Liver (tissue), 8 donors: ENCODE measurements at regions not wholly inside any gene's neighbourhood (a gene's known extent, or its start where the extent isn't known, plus 50 kb on each side); places are given as distances from the start of the nearest gene placed in this dataset.

Experiments
- DNase-seq: peaks from one replicate; pipeline ENCODE4 v3.0.0-alpha.2; 2017; ENCODE audit warnings: low spot score
- H3K27ac ChIP-seq, 2 donors: one replicate each; pipeline ENCODE4 v1.7.0; 2013; ENCODE audit warnings: inconsistent platforms in 2 of 2, low read length in 2 of 2, control low read depth in 1 of 2, low read depth in 1 of 2, mild to moderate bottlenecking in 1 of 2
- H3K27me3 ChIP-seq, 4 donors: one replicate each; pipeline versions ENCODE4 v1.6.1 to v1.7.0; 2013; ENCODE audit warnings: low read length in 3 of 4, inconsistent platforms in 1 of 4, mild to moderate bottlenecking in 1 of 4, moderate library complexity in 1 of 4; ENCODE audit not compliant: control insufficient read depth in 4 of 4, insufficient read depth in 4 of 4
- H3K36me3 ChIP-seq, 4 donors: one replicate each; pipeline versions ENCODE4 v1.6.1 to v1.7.0; 2013; ENCODE audit warnings: low read length in 3 of 4, mild to moderate bottlenecking in 3 of 4, low read depth in 1 of 4, moderate library complexity in 1 of 4; ENCODE audit not compliant: control insufficient read depth in 4 of 4, insufficient read depth in 3 of 4
- H3K4me1 ChIP-seq, 4 donors: one replicate each; pipeline versions ENCODE4 v1.6.1 to v1.7.0; 2013; ENCODE audit warnings: low read length in 3 of 4, mild to moderate bottlenecking in 3 of 4, moderate library complexity in 1 of 4; ENCODE audit not compliant: control insufficient read depth in 4 of 4, insufficient read depth in 4 of 4
- H3K4me3 ChIP-seq, 3 donors: one replicate each; pipeline versions ENCODE4 v1.6.1 to v1.7.0; 2013; ENCODE audit warnings: low read length in 3 of 3, control low read depth in 1 of 3, low read depth in 1 of 3, mild to moderate bottlenecking in 1 of 3
- H3K9ac ChIP-seq, 2 donors: one replicate each; pipeline ENCODE4 v1.7.0; 2013; ENCODE audit warnings: low read length in 2 of 2, mild to moderate bottlenecking in 2 of 2, moderate library complexity in 2 of 2, control low read depth in 1 of 2, low read depth in 1 of 2
- H3K9me3 ChIP-seq, 4 donors: one replicate each; pipeline versions ENCODE4 v1.6.1 to v1.7.0; 2013; ENCODE audit warnings: low read length in 3 of 4; ENCODE audit not compliant: control insufficient read depth in 4 of 4
- CTCF ChIP-seq: fragments of 150-350 bp; IDR thresholded peaks from 2 replicates; pipeline ENCODE4 v1.5.1; 2017; ENCODE audit warnings: improper control_type of control experiment, low read depth, low read length; ENCODE audit not compliant: missing input control
- EGR1 ChIP-seq, 2 donors: IDR thresholded peaks; 2 replicates each; pipeline ENCODE4 v1.6.1; 2016 to 2018; ENCODE audit warnings: antibody characterized with exemption in 2 of 2, low read depth in 2 of 2
- FOXA1 ChIP-seq: IDR thresholded peaks from 2 replicates; pipeline ENCODE4 v1.6.1; 2016; ENCODE audit warnings: antibody characterized with exemption
- GABPA ChIP-seq, 2 donors: IDR thresholded peaks in 1 of 2; conservative IDR thresholded peaks in 1 of 2; 2 replicates each; pipeline ENCODE4 v1.6.1; 2016; ENCODE audit warnings: antibody characterized with exemption in 2 of 2, mild to moderate bottlenecking in 1 of 2, moderate library complexity in 1 of 2
- HNF4A ChIP-seq, 2 donors: conservative IDR thresholded peaks; 2 replicates each; pipeline ENCODE4 v1.6.1; 2016; ENCODE audit warnings: antibody characterized with exemption in 2 of 2, mild to moderate bottlenecking in 2 of 2
- HNF4G ChIP-seq: IDR thresholded peaks from 2 replicates; pipeline ENCODE4 v1.6.1; 2016; ENCODE audit warnings: antibody characterized with exemption
- JUND ChIP-seq, 2 donors: IDR thresholded peaks; 2 replicates each; pipeline ENCODE4 v1.6.1; 2016; ENCODE audit warnings: antibody characterized with exemption in 2 of 2
- NR2F2 ChIP-seq: IDR thresholded peaks from 2 replicates; pipeline ENCODE4 v1.6.1; 2016; ENCODE audit warnings: antibody characterized with exemption
- RAD21 ChIP-seq, 2 donors: IDR thresholded peaks; 2 replicates each; pipeline ENCODE4 v1.6.1; 2016; ENCODE audit warnings: antibody characterized with exemption in 2 of 2, mild to moderate bottlenecking in 2 of 2
- REST ChIP-seq: IDR thresholded peaks from 2 replicates; pipeline ENCODE4 v1.6.1; 2016; ENCODE audit warnings: antibody characterized with exemption, mild to moderate bottlenecking
- RXRA ChIP-seq, 2 donors: IDR thresholded peaks; 2 replicates each; pipeline ENCODE4 v1.6.1; 2017 to 2018; ENCODE audit warnings: antibody characterized with exemption in 2 of 2, mild to moderate bottlenecking in 1 of 2
- SP1 ChIP-seq: IDR thresholded peaks from 2 replicates; pipeline ENCODE4 v1.6.1; 2018; ENCODE audit warnings: antibody characterized with exemption, mild to moderate bottlenecking
- TAF1 ChIP-seq: conservative IDR thresholded peaks from 2 replicates; pipeline ENCODE4 v1.6.1; 2016; ENCODE audit warnings: antibody characterized with exemption, mild to moderate bottlenecking
- YY1 ChIP-seq: IDR thresholded peaks from 2 replicates; pipeline ENCODE4 v1.6.1; 2016; ENCODE audit warnings: antibody characterized with exemption, mild to moderate bottlenecking
- WGBS: extraction: QIAGEN DNeasy Blood & Tissue Kit; methylation state at CpG from one replicate; pipeline ENCODE4 v1.1.7; 2013; 5-methylcytosine and 5-hydroxymethylcytosine counted together
- TF ChIP-seq, protein P1 (sequence below): IDR thresholded peaks from 2 replicates; pipeline ENCODE4 v1.6.1; 2016; ENCODE audit warnings: antibody characterized with exemption
- TF ChIP-seq, protein P2 (sequence below): IDR thresholded peaks from 2 replicates; pipeline ENCODE4 v1.6.1; 2016; ENCODE audit warnings: antibody characterized with exemption
- TF ChIP-seq, protein P3 (sequence below): IDR thresholded peaks from 2 replicates; pipeline ENCODE4 v1.6.1; 2016; ENCODE audit warnings: antibody characterized with exemption
- donor health status: healthy.
- donor health status: healthy.
- donor health status: healthy.
- donor health status: healthy.
- donor health status: healthy.

GRCh38 chr22:27023591-27023990 is 366.2 kb downstream of the MIAT start:
- H3K4me1 ChIP-seq, result no peaks in the 10 kb centered on the region
- peaks cover 0 to 2% (median 0%) of the 10 kb centered on the region in 4 donors for H3K9me3 ChIP-seq
- no peak overlapping the region for H3K4me3 ChIP-seq
- no peak overlapping the region for H3K27ac ChIP-seq
- DNase-seq, result no peak
- peaks cover 0 to 11% (median 2%) of the 10 kb centered on the region in 4 donors for H3K27me3 ChIP-seq
- TF ChIP-seq HNF4G (no peak), GABPA (IDR thresholded peaks at IDR 0.05 in 1 of 2, conservative IDR thresholded peaks at IDR 0.05 in 1 of 2) (no peak), FOXA1 (no peak), CTCF (no peak), YY1 (no peak), RXRA (IDR thresholded peaks at IDR 0.05) (no peak), TAF1 (no peak), HNF4A (conservative IDR thresholded peaks at IDR 0.05) (no peak)
- H3K9ac ChIP-seq, result no peak overlapping the region
- 28% methylated on average over 1 of the region's 1 CpG for WGBS
- H3K36me3 ChIP-seq, result no peaks in the 10 kb centered on the region

GRCh38 chr22:27024982-27025381 is 367.6 kb downstream of the MIAT start:
- Histone ChIP-seq H3K36me3 (no peaks in the 10 kb centered on the region), H3K4me3 (no peak overlapping the region), H3K4me1 (no peaks in the 10 kb centered on the region), H3K9ac (no peak overlapping the region), H3K9me3 (peaks cover 0 to 2% (median 0%) of the 10 kb centered on the region in 4 donors), H3K27ac (no peak overlapping the region), H3K27me3 (peaks cover 0 to 11% (median 2%) of the 10 kb centered on the region in 4 donors)
- 50% methylated on average over 1 of the region's 1 CpG for WGBS
- TF ChIP-seq, protein P1, sequence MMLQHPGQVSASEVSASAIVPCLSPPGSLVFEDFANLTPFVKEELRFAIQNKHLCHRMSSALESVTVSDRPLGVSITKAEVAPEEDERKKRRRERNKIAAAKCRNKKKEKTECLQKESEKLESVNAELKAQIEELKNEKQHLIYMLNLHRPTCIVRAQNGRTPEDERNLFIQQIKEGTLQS, result no peak
- TF ChIP-seq TAF1, result no peak
- TF ChIP-seq RXRA (IDR thresholded peaks at IDR 0.05), result no peak
- no peak for TF ChIP-seq REST
- no peak for TF ChIP-seq RAD21 (IDR thresholded peaks at IDR 0.05)
- TF ChIP-seq, protein P2, sequence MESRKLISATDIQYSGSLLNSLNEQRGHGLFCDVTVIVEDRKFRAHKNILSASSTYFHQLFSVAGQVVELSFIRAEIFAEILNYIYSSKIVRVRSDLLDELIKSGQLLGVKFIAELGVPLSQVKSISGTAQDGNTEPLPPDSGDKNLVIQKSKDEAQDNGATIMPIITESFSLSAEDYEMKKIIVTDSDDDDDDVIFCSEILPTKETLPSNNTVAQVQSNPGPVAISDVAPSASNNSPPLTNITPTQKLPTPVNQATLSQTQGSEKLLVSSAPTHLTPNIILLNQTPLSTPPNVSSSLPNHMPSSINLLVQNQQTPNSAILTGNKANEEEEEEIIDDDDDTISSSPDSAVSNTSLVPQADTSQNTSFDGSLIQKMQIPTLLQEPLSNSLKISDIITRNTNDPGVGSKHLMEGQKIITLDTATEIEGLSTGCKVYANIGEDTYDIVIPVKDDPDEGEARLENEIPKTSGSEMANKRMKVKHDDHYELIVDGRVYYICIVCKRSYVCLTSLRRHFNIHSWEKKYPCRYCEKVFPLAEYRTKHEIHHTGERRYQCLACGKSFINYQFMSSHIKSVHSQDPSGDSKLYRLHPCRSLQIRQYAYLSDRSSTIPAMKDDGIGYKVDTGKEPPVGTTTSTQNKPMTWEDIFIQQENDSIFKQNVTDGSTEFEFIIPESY, result no peak
- no peak for TF ChIP-seq HNF4A (conservative IDR thresholded peaks at IDR 0.05)
- TF ChIP-seq FOXA1, result no peak
- TF ChIP-seq SP1, result no peak
- TF ChIP-seq, protein P3, sequence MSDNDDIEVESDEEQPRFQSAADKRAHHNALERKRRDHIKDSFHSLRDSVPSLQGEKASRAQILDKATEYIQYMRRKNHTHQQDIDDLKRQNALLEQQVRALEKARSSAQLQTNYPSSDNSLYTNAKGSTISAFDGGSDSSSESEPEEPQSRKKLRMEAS, result no peak
- TF ChIP-seq EGR1 (IDR thresholded peaks at IDR 0.05; ENCODE audit: low read depth in 2 of 2), result no peak
- no peak for TF ChIP-seq NR2F2
- TF ChIP-seq JUND (IDR thresholded peaks at IDR 0.05), result no peak
- DNase-seq, result no peak
